VCaP (cell line): ENCODE measurements at regions not wholly inside any gene's neighbourhood (a gene's known extent, or its start where the extent isn't known, plus 50 kb on each side); places are given as distances from the start of the nearest gene placed in this dataset.

Experiments used
- H3K27ac ChIP-seq: fragments of 450-650 bp; 2 replicates; pipeline ENCODE4 v1.5.1; 2017
- CTCF ChIP-seq: fragments of 450-650 bp; conservative IDR thresholded peaks from 2 replicates; pipeline ENCODE4 v1.5.1; 2017; ENCODE audit warnings: mild to moderate bottlenecking, moderate library complexity

DNA sequence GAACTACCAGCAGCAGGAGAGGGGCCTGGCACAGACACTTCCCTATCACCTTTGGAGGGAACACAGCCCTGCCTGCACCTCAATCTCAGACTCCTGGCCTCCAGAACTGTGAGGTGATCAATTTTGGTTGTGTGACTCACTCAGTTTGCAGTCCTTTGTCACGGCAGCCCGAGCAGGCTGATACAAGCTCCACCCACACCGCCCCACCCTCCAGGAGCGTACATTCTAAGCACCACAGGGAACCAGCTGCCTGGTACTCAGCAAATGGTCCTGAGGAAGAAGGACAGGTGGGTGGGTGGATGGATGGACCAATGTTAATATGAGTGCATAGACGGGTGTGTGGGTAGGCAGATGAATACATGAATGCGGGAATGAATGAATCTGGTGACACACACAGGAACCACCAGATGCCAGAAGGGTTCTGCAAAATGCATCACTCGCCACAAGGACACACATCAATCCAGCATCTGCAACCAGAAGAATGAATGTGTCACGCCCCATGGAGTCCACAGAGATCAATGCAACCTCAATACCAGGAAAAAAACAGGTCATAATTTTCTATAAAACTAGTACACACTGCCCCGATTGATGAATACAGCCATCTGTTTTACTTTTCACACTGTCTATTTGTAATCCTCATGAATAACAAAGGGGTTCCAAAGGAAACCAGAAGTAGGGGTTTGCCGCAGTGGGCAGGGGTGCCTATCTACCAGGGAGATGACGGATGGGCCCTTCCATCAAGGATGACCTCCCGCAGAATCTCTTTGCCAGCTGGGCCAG is 284.5 kb downstream of the NPHP4 start:
- no peak for TF ChIP-seq CTCF
- no peak overlapping the region for H3K27ac ChIP-seq

- H3K27ac ChIP-seq: no peak overlapping the region
- TF ChIP-seq CTCF: no peak
These were observed 286.0 kb downstream of the NPHP4 start for GRCh38 chr1:5706239-5706638.

DNA sequence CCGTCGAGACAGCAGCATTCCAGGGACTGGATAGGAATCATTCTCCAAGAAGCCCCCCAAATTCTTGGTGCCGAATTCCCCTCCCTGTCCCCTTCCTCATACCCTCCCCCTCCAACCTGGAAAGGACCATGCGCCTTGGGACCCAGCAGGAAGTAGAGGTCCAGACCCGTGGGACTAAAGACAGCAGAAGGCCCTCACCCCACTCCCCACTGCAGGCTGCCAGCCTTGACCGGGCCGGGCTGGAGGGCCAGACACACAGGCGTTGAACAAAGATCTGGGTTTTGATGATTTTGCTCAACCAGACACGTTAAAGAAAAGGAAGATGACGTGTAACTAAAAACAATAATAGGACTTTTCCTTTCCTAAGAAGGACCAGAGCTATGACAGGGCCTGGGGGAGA is 286.5 kb downstream of the NPHP4 start:
- no peak overlapping the region for H3K27ac ChIP-seq

GRCh38 chr1:5704561-5705514 is 287.4 kb downstream of the NPHP4 start:
- no peak for TF ChIP-seq CTCF
- no peak overlapping the region for H3K27ac ChIP-seq

More for the DNA sequence above, 286.5 kb downstream of the NPHP4 start:
- no peak for TF ChIP-seq CTCF

DNA sequence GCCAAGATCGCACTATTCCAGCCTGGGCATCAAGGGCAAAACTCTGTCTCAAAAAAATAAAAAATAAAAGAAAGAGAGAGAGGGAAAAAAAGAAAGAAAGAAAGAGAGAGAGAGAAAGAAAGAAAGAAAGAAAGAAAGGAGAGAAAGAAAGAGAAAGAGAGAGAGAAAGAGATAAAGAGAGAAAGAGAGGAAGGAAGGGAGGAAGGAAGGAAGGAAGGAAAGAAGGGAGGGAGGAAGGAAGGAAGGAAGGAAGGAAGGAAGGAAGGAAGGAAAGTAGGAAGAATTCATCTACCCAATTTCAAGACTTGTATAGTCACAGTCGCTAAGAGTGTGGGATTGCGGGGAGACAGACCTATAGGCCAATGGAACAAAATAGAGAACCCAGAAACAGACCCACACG is 290.6 kb downstream of the NPHP4 start:
- H3K27ac ChIP-seq: no peak overlapping the region
- no peak for TF ChIP-seq CTCF

- TF ChIP-seq CTCF: no peak
These were observed 298.7 kb downstream of the NPHP4 start for GRCh38 chr1:5693568-5693967.

GRCh38 chr1:5692664-5693063 is 299.6 kb downstream of the NPHP4 start:
- TF ChIP-seq CTCF: no peak
- H3K27ac ChIP-seq: no peak overlapping the region

More at GRCh38 chr1:5693568-5693967, 298.7 kb downstream of the NPHP4 start:
- H3K27ac ChIP-seq: no peak overlapping the region
